Activated CD4-positive, alpha-beta T cell treated with anti-CD3 and anti-CD28 coated beads for 36 hours (primary cell): ENCODE measurements at regions not wholly inside any gene's neighbourhood (a gene's known extent, or its start where the extent isn't known, plus 50 kb on each side); places are given as distances from the start of the nearest gene placed in this dataset.

Experiments
- ATAC-seq: fragments of 200-7000 bp; cut with Tn5 transposase; one replicate; pipeline ENCODE4 v1.10.0; 2021; ENCODE audit warnings: mild to moderate bottlenecking, moderate library complexity
- CTCF ChIA-PET: fragments of 350-600 bp; sonication (Branson Sonifier 250); formaldehyde crosslinking; loops from one replicate; lab custom pipeline; 2021; ENCODE audit warnings: antibody characterized with exemption; lab: Charles Lee
- POLR2A ChIA-PET: fragments of 350-600 bp; sonication (Branson Sonifier 250); formaldehyde crosslinking; loops from one replicate; lab custom pipeline; 2021; ENCODE audit warnings: antibody characterized with exemption, inconsistent platforms; lab: Charles Lee
- DNase-seq: peaks from one replicate; pipeline ENCODE4 v3.0.0-alpha.2; 2020
- H3K27ac Mint-ChIP-seq: one replicate; pipeline ENCODE4 v1.8.0; 2021; ENCODE audit warnings: mixed read lengths
- H3K27me3 Mint-ChIP-seq: one replicate; pipeline ENCODE4 v1.8.0; 2021; ENCODE audit warnings: mixed read lengths
- H3K36me3 Mint-ChIP-seq: one replicate; pipeline ENCODE4 v1.8.0; 2021; ENCODE audit warnings: low read depth, mixed read lengths
- H3K4me1 Mint-ChIP-seq: one replicate; pipeline ENCODE4 v1.8.0; 2021; ENCODE audit warnings: mixed read lengths
- H3K4me3 Mint-ChIP-seq: one replicate; pipeline ENCODE4 v1.8.0; 2021; ENCODE audit warnings: mild to moderate bottlenecking, moderate library complexity, mixed read lengths
- H3K9me3 Mint-ChIP-seq: one replicate; pipeline ENCODE4 v1.8.0; 2021; ENCODE audit warnings: low read depth, mixed read lengths
- intact Hi-C, 2 experiments: fragments of 100-400 bp; cut with DNase I in 1 of 2; cut with micrococcal nuclease in 1 of 2; formaldehyde crosslinking; loops; one replicate each; pipeline versions ENCODE4 v1.14.2 to v1.15.1; 2022 to 2024; cut with DNase I, micrococcal nuclease

GRCh38 chr14:53880761-53881160 is 75.9 kb downstream of the BMP4 start:
- peaks cover 3% of the 10 kb centered on the region for H3K9me3 Mint-ChIP-seq
- POLR2A ChIA-PET: no interaction called here
- no peaks in the 10 kb centered on the region for H3K4me1 Mint-ChIP-seq
- no peaks in the 10 kb centered on the region for H3K36me3 Mint-ChIP-seq
- H3K4me3 Mint-ChIP-seq: no peak overlapping the region
- DNase-seq (no peak), ATAC-seq (no peak)
- CTCF ChIA-PET: interaction anchor here (0.6 kb wide), 1 partner anchor 231 kb away, joined by 4 read pairs; no protein-coding TSS in a partner anchor
- peaks cover 6% of the 10 kb centered on the region for H3K27me3 Mint-ChIP-seq
- intact Hi-C loops: no loop called here
- no peak overlapping the region for H3K27ac Mint-ChIP-seq

GRCh38 chr14:53879747-53880146 is 76.9 kb downstream of the BMP4 start:
- no peaks in the 10 kb centered on the region for H3K36me3 Mint-ChIP-seq
- intact Hi-C loops: no loop called here
- ATAC-seq: no peak
- no peaks in the 10 kb centered on the region for H3K4me1 Mint-ChIP-seq
- peaks cover 6% of the 10 kb centered on the region for H3K27me3 Mint-ChIP-seq
- POLR2A ChIA-PET: no interaction called here
- H3K4me3 Mint-ChIP-seq: no peak overlapping the region
- CTCF ChIA-PET: no interaction called here
- no peak overlapping the region for H3K27ac Mint-ChIP-seq
- H3K9me3 Mint-ChIP-seq: peaks cover 3% of the 10 kb centered on the region
- DNase-seq: no peak

GRCh38 chr14:53879022-53879686 is 77.5 kb downstream of the BMP4 start:
- Mint-ChIP-seq H3K27ac (no peak overlapping the region), H3K36me3 (no peaks in the 10 kb centered on the region), H3K4me1 (no peaks in the 10 kb centered on the region), H3K27me3 (peaks cover 6% of the 10 kb centered on the region), H3K9me3 (peaks cover 3% of the 10 kb centered on the region), H3K4me3 (no peak overlapping the region)
- ATAC-seq (no peak), DNase-seq (no peak)
- CTCF ChIA-PET: no interaction called here
- intact Hi-C loops: no loop called here
- POLR2A ChIA-PET: no interaction called here

DNA sequence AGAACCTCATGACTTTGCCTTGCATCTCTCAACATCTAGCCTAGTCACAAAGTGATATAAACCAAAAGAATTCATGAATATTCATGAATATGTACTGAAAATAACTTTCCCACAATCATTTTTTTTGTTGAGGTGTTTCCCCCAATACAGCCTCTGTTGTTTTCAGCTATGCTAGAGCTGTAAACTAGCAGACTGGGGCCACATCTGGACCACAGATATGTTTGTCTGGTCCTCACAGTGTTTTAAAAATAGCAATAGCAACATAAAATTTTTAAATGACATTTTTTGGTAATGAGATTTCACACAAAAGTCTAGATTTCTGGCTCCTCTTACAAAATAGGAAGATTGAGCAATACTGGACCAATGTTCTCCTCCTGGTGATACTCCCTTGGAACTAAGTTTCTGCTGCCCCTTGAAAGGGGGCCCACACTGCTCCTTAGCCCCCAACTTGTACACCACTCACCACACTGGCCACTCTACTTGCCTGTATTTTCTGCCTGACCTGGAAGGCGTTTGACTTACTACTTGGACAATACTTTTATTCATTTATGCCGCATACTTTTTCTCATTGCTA is 81.2 kb downstream of the BMP4 start:
- no peak for ATAC-seq
- Mint-ChIP-seq H3K27ac (no peak overlapping the region), H3K4me3 (no peak overlapping the region), H3K27me3 (peaks cover 6% of the 10 kb centered on the region), H3K36me3 (no peaks in the 10 kb centered on the region), H3K4me1 (no peaks in the 10 kb centered on the region), H3K9me3 (peaks cover 3% of the 10 kb centered on the region)
- intact Hi-C loops: no loop called here
- CTCF ChIA-PET: interaction anchor here (0.7 kb wide), 1 partner anchor 190 kb away, joined by 3 read pairs; no protein-coding TSS in a partner anchor
- no peak for DNase-seq
- POLR2A ChIA-PET: no interaction called here

DNA sequence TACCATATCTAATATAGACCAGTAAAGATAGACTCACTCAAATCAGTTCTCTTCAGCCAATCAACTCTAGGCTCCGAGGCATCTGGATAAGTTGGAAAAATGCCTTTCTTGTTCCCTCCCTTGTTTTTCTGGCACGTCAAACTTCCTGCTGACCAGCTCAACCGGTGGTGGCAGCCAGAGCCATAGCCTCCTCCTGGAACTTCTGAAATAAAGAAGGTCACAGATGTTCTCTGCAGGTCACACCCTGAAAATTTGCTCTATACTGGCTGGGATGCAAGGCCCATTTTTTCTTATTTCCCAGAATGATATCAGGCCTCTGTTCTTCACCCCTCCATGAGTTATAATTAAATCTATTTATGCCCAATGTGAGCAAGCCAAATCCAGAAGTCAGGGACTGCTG is 81.9 kb downstream of the BMP4 start:
- H3K36me3 Mint-ChIP-seq: no peaks in the 10 kb centered on the region
- H3K9me3 Mint-ChIP-seq: peaks cover 3% of the 10 kb centered on the region
- ATAC-seq (no peak), DNase-seq (no peak)
- intact Hi-C loops: no loop called here
- no peak overlapping the region for H3K4me3 Mint-ChIP-seq
- ChIA-PET POLR2A (no interaction called here), CTCF (interaction anchor here (0.7 kb wide), 1 partner anchor 190 kb away, joined by 3 read pairs; no protein-coding TSS in a partner anchor)
- peaks cover 3% of the 10 kb centered on the region for H3K27me3 Mint-ChIP-seq
- H3K27ac Mint-ChIP-seq: no peak overlapping the region
- no peaks in the 10 kb centered on the region for H3K4me1 Mint-ChIP-seq

DNA sequence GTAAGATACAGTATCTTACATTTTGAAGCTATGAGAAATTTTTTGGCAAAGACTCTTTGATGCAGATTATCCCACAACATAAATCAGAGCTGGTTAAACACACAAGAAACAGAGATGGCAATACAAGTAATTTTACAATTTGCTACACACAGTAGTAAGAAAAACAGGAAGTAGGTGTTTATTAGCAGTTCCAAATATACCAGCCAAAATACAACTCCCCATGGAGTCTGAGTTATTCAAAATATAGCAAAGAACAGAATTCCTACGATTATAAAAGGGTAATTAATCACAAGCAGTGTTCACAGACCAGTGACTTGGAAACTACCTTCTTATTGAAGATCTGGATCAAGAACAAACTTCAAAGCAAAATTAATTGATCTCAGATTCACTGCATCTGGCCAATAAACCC is 83.9 kb downstream of the BMP4 start:
- Mint-ChIP-seq H3K4me3 (no peak overlapping the region), H3K36me3 (no peaks in the 10 kb centered on the region), H3K4me1 (no peaks in the 10 kb centered on the region), H3K9me3 (peaks cover 3% of the 10 kb centered on the region), H3K27ac (no peak overlapping the region), H3K27me3 (peaks cover 2% of the 10 kb centered on the region)
- ChIA-PET CTCF (no interaction called here), POLR2A (no interaction called here)
- DNase-seq: no peak
- intact Hi-C loops: no loop called here
- ATAC-seq: no peak

GRCh38 chr14:53871951-53872350 is 84.7 kb downstream of the BMP4 start:
- ATAC-seq: no peak

GRCh38 chr14:53871011-53871410 is 85.6 kb downstream of the BMP4 start:
- Mint-ChIP-seq H3K27me3 (no peaks in the 10 kb centered on the region), H3K4me1 (no peaks in the 10 kb centered on the region), H3K36me3 (no peaks in the 10 kb centered on the region), H3K27ac (no peak overlapping the region), H3K4me3 (no peak overlapping the region), H3K9me3 (no peaks in the 10 kb centered on the region)
- no peak for ATAC-seq
- intact Hi-C loops: no loop called here
- POLR2A ChIA-PET: no interaction called here
- CTCF ChIA-PET: no interaction called here
- no peak for DNase-seq

More at GRCh38 chr14:53871951-53872350, 84.7 kb downstream of the BMP4 start:
- H3K4me1 Mint-ChIP-seq: no peaks in the 10 kb centered on the region
- no peaks in the 10 kb centered on the region for H3K27me3 Mint-ChIP-seq
- no peaks in the 10 kb centered on the region for H3K9me3 Mint-ChIP-seq
- no peak overlapping the region for H3K4me3 Mint-ChIP-seq
- ChIA-PET CTCF (no interaction called here), POLR2A (no interaction called here)
- H3K36me3 Mint-ChIP-seq: no peaks in the 10 kb centered on the region
- DNase-seq: no peak
- H3K27ac Mint-ChIP-seq: no peak overlapping the region
- intact Hi-C loops: no loop called here

- no peak for ATAC-seq
- no peaks in the 10 kb centered on the region for H3K36me3 Mint-ChIP-seq
- H3K4me1 Mint-ChIP-seq: no peaks in the 10 kb centered on the region
- no peaks in the 10 kb centered on the region for H3K9me3 Mint-ChIP-seq
- H3K27ac Mint-ChIP-seq: no peak overlapping the region
- no peak overlapping the region for H3K4me3 Mint-ChIP-seq
- CTCF ChIA-PET: no interaction called here
- DNase-seq: no peak
- H3K27me3 Mint-ChIP-seq: no peaks in the 10 kb centered on the region
- intact Hi-C loops: no loop called here
- POLR2A ChIA-PET: no interaction called here
These were observed 90.9 kb downstream of the BMP4 start for GRCh38 chr14:53865711-53866110.

DNA sequence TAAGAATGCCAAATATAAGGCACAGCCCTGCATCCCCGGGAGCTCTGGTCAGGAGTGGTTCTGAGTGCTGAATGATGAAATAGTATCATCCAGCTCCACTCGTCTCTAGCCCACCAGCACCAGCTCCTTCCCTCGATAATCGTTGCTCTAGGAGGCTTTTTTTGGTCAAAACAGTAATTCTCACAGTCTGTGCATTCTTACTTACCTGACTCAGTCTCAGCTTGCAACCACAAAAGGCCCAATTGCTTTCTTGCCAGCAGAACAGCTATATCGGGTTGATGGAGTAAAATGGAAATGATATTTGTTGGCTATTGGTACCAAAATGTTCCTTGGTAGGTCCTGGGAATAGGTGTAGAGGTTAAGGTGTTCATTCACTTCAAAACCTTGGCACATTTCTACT is 94.8 kb downstream of the BMP4 start:
- H3K4me1 Mint-ChIP-seq: no peaks in the 10 kb centered on the region
- H3K27ac Mint-ChIP-seq: no peak overlapping the region
- H3K36me3 Mint-ChIP-seq: no peaks in the 10 kb centered on the region
- CTCF ChIA-PET: interaction anchor here (1.0 kb wide), 1 partner anchor 8 kb away, joined by 3 read pairs; no protein-coding TSS in a partner anchor
- no peak overlapping the region for H3K4me3 Mint-ChIP-seq
- DNase-seq: no peak
- POLR2A ChIA-PET: no interaction called here
- H3K27me3 Mint-ChIP-seq: no peaks in the 10 kb centered on the region
- intact Hi-C loops: no loop called here
- no peak for ATAC-seq
- no peaks in the 10 kb centered on the region for H3K9me3 Mint-ChIP-seq

GRCh38 chr14:53858345-53858684 is 98.3 kb downstream of the BMP4 start:
- Mint-ChIP-seq H3K4me1 (no peaks in the 10 kb centered on the region), H3K36me3 (no peaks in the 10 kb centered on the region), H3K27me3 (no peaks in the 10 kb centered on the region), H3K27ac (no peak overlapping the region), H3K9me3 (no peaks in the 10 kb centered on the region), H3K4me3 (no peak overlapping the region)
- CTCF ChIA-PET: no interaction called here
- POLR2A ChIA-PET: no interaction called here
- intact Hi-C loops: no loop called here
- no peak for ATAC-seq
- DNase-seq: no peak

DNA sequence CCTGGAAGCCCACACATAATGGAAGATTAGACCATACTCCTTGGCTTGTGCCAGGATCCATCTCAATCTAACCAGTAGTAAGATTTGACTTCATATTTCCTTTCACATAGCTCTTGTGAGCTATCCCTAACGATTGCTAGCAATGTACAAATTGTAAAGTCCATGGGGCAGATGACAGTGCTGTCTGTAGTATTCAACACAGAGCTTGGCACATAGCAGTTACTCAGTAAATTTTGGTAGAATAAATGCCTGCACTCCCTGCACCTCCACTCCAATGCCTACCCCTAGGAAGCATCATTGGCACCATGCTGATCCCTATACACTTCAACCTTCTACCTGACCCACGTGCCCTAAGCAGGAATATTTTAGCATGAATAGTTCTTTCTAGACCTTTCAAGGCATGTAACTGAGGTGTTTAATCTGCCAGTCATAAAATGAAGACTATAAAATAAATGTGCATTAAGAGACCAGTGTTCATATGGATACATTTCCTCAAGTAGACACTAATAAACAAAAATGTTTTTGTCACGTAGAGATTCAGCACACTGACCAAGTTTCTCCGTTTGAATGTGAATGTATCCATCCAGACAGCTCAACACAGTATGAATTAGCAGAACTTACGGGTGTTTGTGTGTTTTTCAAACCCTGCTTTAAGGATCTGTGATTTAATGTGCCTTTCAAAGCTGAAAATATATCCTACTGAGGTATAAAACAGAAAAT is 98.8 kb downstream of the BMP4 start:
- H3K27me3 Mint-ChIP-seq: no peaks in the 10 kb centered on the region
- intact Hi-C loops: no loop called here
- CTCF ChIA-PET: no interaction called here

More for the DNA sequence above, 98.8 kb downstream of the BMP4 start:
- DNase-seq (no peak), ATAC-seq (no peak)
- H3K27ac Mint-ChIP-seq: no peak overlapping the region
- no peak overlapping the region for H3K4me3 Mint-ChIP-seq
- no peaks in the 10 kb centered on the region for H3K4me1 Mint-ChIP-seq
- no peaks in the 10 kb centered on the region for H3K36me3 Mint-ChIP-seq
- POLR2A ChIA-PET: no interaction called here
- H3K9me3 Mint-ChIP-seq: no peaks in the 10 kb centered on the region
